ENCODE measurements at regions not wholly inside any gene's neighbourhood (a gene's known extent, or its start where the extent isn't known, plus 50 kb on each side); places are given as distances from the start of the nearest gene placed in this dataset.

DNA sequence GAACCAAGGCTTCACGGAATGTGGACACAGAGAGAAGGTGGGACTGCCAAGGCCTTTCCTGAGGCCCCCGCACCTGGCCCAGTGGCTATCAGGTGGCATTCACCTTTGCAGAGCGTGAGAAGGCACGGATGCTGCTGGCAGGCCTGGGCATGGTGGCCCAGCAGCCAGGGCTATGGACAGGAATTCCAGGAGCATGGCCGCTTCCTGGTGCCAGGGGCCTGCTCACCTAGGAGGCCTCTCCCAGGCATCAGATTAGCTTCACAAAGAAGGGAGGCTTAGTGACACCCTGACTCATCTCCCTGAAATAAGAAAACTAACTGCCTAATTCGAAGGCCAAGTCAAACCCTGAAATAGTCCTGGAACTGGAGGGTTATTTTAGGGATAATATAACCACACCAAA lies 155.8 kb downstream of the TEX29 start:
- no peak for DNase-seq (ENCODE audit: low read depth)

DNA sequence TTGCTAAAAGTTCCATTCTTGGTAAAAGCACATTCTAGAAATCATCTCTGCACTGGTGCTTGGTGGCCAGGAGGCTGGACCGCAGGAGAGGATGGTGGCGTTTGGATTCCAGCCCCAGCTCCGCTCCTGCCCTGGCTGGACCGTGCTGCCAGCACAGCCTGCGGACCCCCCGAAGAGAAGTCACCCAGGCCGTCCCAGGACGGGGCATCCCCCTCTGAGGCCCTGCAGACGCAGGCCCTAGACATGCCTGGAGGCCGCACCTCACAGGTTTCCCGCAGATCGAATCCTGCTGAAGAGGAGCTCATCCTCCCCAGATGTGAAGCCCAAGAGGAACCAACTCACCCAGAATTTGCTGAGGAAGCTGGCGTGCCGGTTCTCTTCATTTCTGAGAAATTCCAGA lies 159.0 kb downstream of the TEX29 start:
- DNase-seq (ENCODE audit: low read depth) = no peak

DNA sequence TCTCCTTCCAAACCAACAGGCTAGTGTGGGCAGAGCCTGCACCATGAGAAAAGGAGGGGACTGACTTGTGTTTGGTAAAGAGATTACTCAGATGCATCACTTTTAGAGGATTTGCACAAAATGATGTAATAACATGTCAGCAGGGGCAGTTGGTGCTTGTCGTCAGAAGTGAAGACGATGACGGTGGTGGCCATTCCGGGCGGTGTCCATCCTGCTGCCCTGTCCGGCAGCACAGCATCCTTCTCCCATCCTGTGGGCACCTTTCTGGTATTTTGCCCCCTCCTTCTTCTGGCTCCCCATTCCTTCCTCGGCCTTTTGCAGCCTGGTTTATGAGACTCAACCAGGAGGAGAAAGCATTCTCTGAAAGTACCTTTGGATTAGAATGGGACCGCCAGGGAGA lies 160.1 kb downstream of the TEX29 start:
- no peak for DNase-seq (ENCODE audit: low read depth)

DNA sequence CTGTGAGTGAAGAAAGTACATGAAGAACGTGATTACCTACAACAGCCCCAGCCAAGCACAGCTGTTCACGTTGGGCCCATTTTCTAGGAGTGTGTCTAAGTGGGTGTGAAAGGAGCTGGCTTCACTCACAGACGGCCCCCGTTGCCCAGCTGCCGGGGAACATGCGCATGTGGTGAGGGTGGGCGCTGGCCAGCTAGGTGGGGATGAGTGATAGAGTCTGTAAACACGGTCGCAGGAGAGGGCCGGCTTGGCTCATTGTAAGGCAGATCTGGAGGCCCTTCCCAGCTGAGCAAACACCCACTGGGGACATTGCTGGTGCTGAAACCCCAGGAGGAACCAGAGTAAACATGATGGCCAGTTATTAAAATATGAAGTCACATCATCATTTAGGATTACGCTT lies 160.5 kb downstream of the TEX29 start:
- no peak for DNase-seq (ENCODE audit: low read depth)

DNA sequence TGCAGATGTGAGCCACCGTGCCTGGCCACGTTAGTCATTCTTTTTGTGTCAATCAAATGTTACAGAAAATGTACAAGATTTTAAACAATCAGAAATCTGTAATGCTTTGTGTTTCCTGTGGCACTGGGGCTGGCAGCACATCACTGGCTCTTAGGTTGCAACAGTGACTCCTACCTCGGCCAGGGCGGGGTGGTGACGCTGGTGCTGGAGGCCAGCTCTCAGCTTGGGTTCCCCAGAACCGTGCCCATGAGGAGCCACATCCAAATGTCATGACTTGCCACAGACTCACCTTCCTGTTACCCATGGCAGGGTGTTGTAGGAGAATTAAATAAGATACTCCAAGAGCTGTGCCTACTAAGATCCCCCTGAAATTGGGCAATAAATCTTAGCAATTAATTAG lies 161.7 kb downstream of the TEX29 start:
- no peak for DNase-seq (ENCODE audit: low read depth)

DNA sequence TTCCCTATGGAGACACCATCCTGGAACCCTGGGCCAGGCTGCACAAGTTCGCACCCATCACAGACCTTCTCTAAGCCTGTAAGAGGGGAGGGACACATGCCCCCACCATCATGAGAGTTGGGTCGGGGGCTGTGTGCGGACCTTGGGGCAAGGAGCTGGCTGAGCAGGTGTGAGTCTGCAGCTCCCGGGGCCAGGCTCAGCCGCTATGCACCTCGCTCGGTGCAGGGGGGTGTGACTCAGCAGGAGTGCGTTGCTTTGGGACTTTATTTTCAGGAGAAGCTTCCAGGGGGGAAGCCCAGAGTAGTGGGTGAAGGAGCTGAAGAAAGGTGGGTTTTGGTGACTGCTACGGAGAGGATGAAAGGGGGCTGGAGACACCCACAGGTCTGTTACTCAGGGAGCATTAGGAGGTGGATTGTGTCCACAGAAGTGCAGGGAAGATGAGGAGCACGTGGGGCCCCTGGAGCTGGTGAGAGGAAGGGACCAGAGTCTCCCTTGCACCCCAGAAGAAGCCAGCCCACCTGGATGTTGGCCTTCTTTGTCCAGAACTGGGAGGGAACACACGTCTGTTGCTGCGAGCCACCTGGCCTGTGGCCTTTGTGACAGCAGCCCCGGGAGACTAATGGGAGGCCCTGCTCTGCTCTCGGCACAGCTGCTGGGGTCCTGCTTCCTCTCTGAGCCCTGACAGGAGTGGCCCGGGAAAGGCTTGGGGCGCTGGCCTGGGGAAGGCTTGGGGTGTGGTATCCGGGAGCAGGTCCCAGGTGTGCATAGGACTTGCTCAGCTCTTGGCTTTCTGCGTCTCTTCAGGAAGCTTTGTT lies 162.6 kb downstream of the TEX29 start:
- DNase-seq (ENCODE audit: low read depth) = no peak

DNA sequence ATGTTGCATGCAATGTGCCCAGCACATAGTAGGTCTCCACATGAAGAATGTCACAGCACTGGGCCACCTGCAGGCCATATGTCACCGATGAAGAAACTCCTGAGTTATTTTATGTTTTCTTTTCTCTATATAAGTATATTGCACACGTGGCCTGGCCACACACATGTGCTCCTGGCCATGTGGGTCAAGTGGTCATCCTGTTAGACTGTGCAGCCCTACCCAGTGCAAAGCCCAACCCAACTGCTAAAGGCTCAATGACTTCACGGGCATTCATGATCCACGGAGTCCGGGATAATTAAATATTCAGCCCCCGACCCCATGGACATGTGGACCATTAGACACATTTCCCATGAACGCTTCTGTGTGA lies 163.2 kb downstream of the TEX29 start:
- DNase-seq (ENCODE audit: low read depth) = no peak

DNA sequence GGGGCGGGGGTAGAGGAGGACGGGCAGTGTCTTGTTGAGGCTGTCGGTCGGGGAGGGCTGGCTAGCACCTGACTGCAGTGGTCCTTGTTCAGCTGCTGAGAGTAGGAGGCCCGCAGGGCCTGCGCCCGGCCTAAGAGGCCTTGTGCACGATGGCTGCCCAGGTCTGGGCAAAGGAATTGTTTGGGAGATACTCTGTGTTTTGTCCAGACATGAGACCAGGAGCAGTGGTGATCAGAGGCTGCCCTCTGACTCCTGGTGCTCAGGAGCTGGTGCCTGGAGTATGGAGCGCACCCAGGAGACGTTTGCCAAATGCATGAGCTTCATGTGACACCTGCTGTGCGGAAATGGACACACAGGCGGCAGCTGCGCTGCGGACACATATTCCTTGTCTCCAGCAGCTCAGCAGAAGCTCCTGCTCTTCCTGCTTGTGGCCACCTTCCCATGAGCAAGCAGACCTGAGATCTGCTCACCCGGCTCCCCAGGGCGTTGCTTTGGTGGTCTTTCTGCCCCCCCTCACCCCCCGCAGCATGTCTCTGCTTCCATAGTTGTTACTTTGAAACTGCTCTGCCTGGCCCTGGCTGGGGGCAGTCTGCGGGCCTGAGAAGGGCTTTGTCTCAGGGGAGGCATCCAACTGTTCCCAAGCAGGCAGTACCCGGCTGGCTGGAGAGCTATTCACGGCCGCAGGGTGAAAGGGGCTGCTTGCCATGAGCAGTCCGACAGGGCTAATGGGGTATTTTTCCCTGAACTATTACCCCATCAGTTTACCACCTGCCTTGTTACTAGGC lies 163.9 kb downstream of the TEX29 start:
- no peak for DNase-seq (ENCODE audit: low read depth)

DNA sequence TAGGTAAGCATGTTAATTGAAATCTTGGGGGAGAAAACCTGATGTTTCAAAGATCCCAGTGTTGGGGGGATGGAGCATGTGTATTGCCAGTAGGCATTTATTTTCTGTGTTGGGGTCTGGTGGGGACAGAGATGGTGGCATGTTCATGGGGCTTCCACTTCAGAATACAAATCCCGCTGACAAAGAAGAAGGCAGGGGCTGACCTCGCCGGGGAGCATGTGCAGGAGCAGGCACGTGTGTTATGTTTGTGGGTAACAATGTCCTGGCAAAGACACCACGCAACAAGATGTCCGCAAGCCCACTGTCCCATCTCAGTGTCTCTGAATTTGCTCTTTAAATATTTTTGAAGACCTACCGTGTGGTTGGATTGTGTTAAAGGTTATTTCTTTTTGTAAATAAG lies 164.5 kb downstream of the TEX29 start:
- DNase-seq (ENCODE audit: low read depth) = no peak

DNA sequence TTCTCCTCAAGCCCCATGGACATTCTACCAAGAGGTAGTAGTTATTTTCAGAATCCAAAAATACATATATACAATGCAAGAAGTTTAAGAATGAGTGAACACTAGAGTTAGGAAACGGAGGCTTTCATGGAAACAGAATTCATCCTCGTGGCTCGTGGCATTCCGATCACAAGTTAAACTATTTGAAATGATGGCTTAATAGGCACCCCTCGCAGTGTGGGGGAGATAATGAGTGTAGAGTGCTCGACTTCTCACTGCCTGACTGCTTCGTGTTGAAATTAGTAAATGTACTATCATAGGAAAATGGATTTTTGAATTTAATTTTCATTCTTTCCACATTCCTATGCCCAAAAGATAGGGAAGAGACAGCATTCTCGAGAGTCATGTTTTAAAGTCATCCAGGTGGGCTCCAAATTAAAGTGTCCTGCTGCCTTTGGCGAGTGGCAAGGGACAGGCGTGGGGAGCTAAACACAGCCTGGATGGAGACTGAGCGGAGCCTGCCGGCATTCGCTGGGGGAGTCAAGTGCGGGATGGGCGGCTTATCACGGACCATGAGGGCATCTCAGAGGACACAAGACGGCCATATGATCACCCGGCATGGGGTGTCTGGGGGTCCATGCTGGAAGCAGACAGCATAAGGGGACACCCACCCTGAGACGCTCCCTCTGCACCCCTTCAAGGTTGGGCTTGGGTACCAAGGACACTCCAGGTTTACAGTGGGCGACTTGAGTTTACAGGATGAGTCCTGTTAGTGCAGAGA lies 165.2 kb downstream of the TEX29 start:
- no peak for DNase-seq (ENCODE audit: low read depth)

DNA sequence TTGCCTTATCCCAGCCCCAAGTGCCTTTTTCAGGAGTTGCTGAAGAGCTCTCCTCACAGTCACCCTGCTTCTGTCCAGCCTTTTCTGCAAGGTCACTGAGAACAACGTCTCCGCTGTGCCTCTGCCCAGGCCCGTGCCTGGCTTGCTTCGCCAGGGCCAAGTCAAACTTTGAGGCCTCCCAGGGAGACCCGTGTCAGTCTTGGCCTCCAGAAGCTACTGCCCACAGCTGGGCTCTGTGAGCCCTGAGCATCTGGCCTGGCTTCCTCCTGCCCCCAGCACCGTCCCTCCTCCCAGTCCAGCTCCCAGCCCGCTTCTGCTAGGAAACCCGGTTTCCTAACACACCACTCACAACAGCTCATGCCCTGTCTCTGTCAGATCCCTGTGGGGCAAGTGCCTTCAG lies 165.9 kb downstream of the TEX29 start:
- DNase-seq (ENCODE audit: low read depth) = no peak

DNA sequence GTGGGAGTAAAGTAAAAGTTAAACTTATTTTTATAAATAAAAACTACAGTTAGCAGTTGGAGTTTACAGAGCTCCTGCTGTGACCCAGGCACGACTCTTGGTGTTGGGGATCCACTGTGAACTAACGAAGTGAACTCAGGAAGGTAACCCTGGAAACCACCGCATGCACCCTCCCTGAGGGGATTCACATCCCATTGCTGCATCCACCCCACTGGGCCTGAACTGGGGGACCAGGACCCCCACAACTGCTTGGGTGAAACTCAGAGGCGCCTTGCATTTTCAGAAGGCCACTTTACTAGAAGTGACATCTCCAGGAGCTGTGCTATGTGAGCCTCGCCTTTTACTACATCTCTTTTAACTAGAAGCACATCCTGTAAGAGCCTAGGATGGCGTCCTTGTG lies 166.4 kb downstream of the TEX29 start:
- no peak for DNase-seq (ENCODE audit: low read depth)

DNA sequence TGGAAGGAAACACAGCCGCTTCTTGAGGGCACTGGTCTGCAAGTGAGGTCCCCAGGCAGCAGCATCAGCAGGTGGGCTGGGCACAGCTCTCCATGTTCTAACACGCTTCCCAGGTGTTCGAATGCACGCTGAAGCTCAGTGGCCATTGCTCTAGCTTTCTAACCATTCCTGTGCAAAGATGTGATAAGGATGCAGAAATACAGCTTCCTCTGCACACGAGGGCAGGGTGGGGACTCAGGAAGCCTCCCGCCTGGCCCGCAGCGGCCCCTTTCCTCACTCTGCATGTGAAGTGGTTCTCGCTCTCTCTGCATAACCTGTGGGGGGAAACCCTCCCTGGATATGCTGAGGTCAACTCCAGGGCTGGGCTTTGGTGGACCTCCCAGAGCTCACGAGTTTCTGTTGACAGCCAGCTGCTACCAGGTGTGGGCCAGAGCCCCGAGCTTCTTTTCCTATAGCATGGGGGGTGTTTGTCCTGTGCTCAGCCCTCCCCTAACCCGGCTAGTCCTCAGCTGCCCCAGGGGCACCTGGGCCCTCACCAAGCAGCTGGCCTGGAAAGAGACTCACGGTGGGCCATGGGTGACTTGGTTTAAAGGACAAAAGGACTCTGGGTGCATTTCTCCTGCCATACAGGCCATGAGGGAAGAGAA lies 168.2 kb downstream of the TEX29 start:
- no peak for DNase-seq (ENCODE audit: low read depth)

DNA sequence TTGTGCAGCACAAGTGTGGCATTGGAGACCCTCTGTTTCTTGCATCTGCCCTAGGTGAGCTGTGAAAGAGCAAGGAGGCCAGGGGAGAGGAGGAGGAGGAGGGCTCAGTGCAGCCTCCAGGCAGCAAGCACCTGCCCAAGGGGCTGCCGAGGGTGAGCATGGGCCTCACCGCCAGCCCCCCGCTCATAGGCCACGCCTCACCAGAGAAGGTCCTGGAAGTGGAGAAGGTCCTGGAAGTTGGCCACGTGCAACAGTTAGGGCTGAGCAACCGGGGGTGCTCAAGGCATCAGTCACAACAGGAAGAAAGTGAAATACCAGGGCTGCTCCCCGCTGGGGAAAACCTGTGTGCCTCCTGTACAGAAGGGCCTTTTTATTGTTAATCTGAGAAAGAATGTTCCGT lies 168.9 kb downstream of the TEX29 start:
- no peak for DNase-seq (ENCODE audit: low read depth)

DNA sequence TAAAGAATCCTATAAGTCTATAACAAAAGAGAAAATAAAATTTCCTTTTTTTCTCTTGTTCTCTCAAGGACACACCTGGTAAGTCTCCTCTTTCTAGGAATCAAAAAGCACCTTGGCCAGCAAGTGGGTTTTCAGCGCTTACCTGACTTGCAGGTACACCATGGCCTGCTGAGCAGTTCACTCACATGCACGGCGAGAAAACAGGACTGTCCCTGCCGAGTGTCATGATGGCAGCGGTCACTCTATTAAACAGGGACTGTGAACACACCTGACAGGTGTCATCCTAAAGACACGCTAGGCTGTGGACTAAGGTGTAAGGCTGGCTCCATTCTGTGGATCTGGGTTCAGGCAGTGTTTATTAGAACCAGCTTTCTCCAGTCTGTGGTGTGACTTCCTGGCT lies 170.2 kb downstream of the TEX29 start:
- no peak for DNase-seq (ENCODE audit: low read depth)

DNA sequence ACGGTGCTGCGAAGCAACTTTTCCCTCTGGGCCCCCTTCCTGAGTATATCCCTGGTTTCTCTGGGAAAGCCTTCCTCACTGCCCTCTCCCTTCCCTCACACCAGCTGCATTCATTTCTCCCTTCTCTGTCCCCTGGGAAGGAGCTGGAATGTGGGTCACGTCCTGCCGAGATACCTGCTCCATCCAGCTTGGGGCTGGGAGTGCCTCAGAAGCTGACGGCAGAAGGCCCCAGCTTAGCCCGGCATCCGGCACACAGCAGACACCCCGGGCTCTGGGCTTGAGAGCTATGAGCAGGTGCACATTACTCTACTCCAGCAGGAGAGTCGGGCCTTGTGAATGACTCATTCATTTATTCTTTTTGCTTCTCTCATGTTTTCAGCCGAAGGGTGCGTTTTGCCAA lies 170.6 kb downstream of the TEX29 start:
- no peak for DNase-seq (ENCODE audit: low read depth)

DNA sequence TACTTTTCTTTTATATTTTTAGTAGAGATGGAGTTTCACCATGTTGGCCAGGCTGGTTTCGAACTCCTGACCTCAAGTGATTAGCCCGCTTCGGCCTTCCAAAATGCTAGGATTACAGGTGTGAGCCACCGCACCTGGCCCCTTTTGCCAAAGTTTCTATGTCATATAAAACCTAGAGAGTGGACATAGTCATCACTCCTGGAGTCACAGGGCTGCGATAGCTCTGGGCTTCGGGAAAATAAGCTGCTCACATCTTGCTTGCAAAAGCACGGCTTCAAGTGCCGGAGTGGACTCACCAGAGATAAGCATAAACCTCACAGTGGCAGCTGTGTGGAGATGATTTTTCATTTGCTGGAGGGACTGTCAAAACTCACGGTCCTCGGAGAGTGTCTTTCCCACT lies 171.2 kb downstream of the TEX29 start:
- DNase-seq (ENCODE audit: low read depth) = no peak

DNA sequence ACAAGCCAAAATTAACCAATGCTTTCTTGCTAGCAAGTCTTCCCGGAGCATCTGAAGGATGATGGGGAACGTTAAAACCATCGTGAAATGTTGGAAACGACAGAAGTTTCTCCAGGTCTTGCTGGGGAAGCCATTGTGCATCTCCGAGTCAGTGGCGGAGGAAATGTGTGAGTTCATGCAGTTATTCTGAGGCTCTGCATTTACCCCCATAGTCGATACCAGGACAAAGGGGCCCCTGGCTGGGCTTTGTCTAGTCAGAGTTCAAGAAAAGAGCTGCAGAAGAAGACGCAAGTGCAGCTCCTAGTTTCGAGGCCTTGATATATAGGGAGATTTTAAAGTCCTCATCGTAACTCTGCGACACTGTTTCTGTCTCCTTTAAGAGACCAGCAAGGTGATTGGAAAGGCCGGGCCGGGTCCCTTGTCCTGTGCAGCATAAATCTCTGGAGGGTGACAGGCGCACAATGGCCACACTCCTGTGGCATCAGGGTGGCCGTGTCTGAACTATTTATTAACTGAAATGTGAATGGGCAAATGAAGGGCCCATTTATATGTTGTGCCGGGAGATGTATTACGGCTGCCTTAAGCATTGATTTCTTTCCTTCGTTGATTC lies 172.0 kb downstream of the TEX29 start:
- DNase-seq (ENCODE audit: low read depth) = no peak

DNA sequence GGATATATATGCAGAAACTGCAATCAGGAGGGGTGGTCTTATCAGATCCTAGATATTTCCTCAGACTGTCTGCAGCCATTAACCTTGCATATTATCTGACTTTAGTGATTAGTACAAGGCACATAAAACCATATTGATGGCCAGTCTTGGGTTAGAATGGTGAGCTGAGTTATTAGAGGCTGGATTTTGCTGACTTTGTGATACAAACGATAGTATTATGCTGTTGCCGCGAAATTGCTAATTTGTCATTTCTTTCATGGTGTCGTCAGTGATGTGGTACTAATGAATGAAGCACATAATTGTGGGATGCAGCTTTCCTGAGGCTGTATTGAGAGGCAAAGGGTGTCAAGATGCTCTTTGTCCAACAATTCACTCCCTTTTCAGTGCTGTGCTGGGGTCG lies 172.5 kb downstream of the TEX29 start:
- no peak for DNase-seq (ENCODE audit: low read depth)

DNA sequence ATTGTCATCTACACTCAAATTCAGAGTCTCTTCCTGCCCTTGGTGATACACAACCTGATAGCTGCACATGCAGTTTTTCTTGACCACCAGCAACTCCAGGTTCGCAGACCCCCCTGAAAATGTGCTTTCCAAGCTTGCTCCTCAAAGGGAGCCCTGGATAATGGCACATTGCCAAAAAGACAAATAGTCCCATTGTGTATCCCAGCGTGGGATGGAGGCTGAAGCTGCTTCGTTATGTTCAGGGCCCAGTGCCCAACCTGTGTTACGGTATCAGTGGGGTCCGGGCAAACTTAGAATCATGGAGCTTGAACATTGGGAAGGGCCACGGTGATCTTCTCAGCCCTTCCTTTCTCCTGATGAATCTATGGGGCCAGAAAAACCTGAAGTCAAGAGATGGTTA lies 173.0 kb downstream of the TEX29 start:
- DNase-seq (ENCODE audit: low read depth) = no peak

DNA sequence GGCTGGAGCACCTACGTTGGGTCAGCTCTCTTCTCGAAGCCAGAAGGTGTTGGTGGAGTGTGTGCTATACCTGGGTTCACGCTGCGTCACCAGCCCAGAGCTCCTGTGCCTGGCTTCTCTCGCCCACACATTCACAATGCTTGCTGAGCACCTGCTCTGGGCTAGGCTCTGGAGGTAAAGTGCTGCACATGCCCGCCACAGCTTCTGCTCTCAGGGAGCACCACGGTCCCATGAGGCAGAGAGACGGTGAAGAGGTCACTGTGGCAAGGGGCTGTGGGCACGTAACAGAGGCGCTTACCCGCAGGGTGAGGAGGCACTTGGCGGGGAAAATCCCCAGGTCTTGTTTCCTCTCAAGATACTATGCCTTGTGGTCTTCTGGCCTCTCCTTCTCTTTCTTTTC lies 174.2 kb downstream of the TEX29 start:
- DNase-seq (ENCODE audit: low read depth) = no peak
